Fibroblast of the conjunctiva (primary cell): ENCODE measurements at regions not wholly inside any gene's neighbourhood (a gene's known extent, or its start where the extent isn't known, plus 50 kb on each side); places are given as distances from the start of the nearest gene placed in this dataset.
"Not testable (repeated sequence)": the region's sequence is repeated elsewhere in the genome, so short reads cannot be mapped to it uniquely, and the experiment has no call there.

ENCODE experiments used
- DNase-seq: peaks from one replicate; pipeline ENCODE4 v3.0.0-alpha.2; 2010; ENCODE audit warnings: low read depth

- no peak for DNase-seq
Observed at GRCh38 chr4:31016322-31017061, 296.3 kb downstream of the PCDH7 start.

- no peak for DNase-seq
Observed at GRCh38 chr4:31020363-31020762, 300.2 kb downstream of the PCDH7 start.

- DNase-seq = no peak
Observed at GRCh38 chr4:31021008-31021407, 300.8 kb downstream of the PCDH7 start.

GRCh38 chr4:31022702-31023101, 302.5 kb downstream of the PCDH7 start:
- DNase-seq = no peak

GRCh38 chr4:31023109-31023508, 302.9 kb downstream of the PCDH7 start:
- no peak for DNase-seq

- DNase-seq = no peak
Observed at GRCh38 chr4:31023742-31024141, 303.6 kb downstream of the PCDH7 start.

GRCh38 chr4:31024781-31025180, 304.6 kb downstream of the PCDH7 start:
- not testable (repeated sequence) for DNase-seq

- DNase-seq = no peak
Observed at GRCh38 chr4:31026256-31026655, 306.1 kb downstream of the PCDH7 start.

GRCh38 chr4:31034550-31034949, 314.4 kb downstream of the PCDH7 start:
- no peak for DNase-seq

GRCh38 chr4:31035761-31036160, 315.6 kb downstream of the PCDH7 start:
- DNase-seq = no peak

GRCh38 chr4:31037703-31038102, 317.5 kb downstream of the PCDH7 start:
- DNase-seq = no peak

- DNase-seq = no peak
Observed at GRCh38 chr4:31039382-31039781, 319.2 kb downstream of the PCDH7 start.

- DNase-seq = no peak
Observed at GRCh38 chr4:31040106-31040505, 319.9 kb downstream of the PCDH7 start.

- no peak for DNase-seq
Observed at GRCh38 chr4:31041385-31041784, 321.2 kb downstream of the PCDH7 start.

- no peak for DNase-seq
Observed at GRCh38 chr4:31041853-31042252, 321.7 kb downstream of the PCDH7 start.

- DNase-seq = no peak
Observed at GRCh38 chr4:31043382-31044062, 323.4 kb downstream of the PCDH7 start.

GRCh38 chr4:31045151-31045550, 325.0 kb downstream of the PCDH7 start:
- no peak for DNase-seq

- peak; percentile 5 for DNase-seq
Observed at GRCh38 chr4:31045724-31046318, 325.7 kb downstream of the PCDH7 start.

- DNase-seq = no peak
Observed at GRCh38 chr4:31051151-31051550, 331.0 kb downstream of the PCDH7 start.

- no peak for DNase-seq
Observed at GRCh38 chr4:31051565-31051964, 331.4 kb downstream of the PCDH7 start.

GRCh38 chr4:31052519-31052918, 332.4 kb downstream of the PCDH7 start:
- DNase-seq = no peak

- DNase-seq = no peak
Observed at GRCh38 chr4:31053451-31053850, 333.3 kb downstream of the PCDH7 start.

- DNase-seq = no peak
Observed at GRCh38 chr4:31054295-31054694, 334.1 kb downstream of the PCDH7 start.
